Thyroid gland (tissue), 4 donors: ENCODE measurements at regions not wholly inside any gene's neighbourhood (a gene's known extent, or its start where the extent isn't known, plus 50 kb on each side); places are given as distances from the start of the nearest gene placed in this dataset.

Source experiments
- POLR2A ChIP-seq, 2 donors: fragments of 450-650 bp; IDR thresholded peaks; one replicate each; pipeline ENCODE4 v1.6.1; 2017; ENCODE audit warnings: antibody characterized with exemption in 2 of 2, mild to moderate bottlenecking in 2 of 2, moderate library complexity in 1 of 2
- TF ChIP-seq, protein P1 (sequence below), 6 experiments: fragments of 200-600 bp in 3 of 6; fragments of 450-650 bp in 3 of 6; sonication (generic) in 3 of 6; IDR thresholded peaks; one replicate each; pipeline ENCODE4 v1.5.1; 2016 to 2019; ENCODE audit warnings: antibody characterized with exemption in 6 of 6, mild to moderate bottlenecking in 2 of 6, inconsistent platforms in 1 of 6, moderate library complexity in 1 of 6

DNA sequence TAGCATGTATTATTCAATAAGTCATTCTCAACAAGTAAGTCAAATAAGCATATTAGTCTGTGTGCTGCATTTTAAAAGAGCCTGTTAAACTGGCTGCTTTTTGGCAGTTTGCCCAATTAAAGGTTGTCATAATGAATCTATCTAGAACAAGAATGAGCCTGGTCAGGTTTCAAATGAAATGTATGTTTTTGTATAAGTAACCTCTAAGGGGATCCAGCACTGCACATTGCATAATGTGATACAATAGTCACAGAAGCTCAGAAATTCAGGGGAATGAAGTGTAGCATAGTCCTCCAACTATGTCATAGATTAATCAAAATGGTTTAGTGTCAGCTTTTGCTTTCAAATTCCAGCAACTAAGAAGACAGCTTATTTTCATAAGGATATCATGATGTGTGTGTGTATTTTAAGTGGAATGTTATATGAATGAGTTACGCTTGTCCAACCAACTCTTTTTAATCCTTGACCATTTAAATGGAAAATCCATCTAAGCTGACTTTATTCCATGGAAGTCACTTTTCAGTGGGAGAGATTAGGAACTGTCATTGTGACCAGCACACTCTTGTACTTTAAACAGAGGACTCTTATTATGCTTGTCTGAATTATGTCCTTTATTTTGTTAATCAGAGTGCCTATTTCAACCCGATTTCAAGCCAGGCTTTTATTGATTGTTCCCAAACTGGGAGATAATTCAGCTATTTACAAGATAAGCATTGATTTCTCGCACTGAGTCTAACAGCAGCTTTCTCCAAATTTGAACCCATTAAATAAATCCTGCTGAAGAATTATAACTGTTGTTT, 283.9 kb upstream of the ADAMTSL1 start:
- TF ChIP-seq, protein P1, sequence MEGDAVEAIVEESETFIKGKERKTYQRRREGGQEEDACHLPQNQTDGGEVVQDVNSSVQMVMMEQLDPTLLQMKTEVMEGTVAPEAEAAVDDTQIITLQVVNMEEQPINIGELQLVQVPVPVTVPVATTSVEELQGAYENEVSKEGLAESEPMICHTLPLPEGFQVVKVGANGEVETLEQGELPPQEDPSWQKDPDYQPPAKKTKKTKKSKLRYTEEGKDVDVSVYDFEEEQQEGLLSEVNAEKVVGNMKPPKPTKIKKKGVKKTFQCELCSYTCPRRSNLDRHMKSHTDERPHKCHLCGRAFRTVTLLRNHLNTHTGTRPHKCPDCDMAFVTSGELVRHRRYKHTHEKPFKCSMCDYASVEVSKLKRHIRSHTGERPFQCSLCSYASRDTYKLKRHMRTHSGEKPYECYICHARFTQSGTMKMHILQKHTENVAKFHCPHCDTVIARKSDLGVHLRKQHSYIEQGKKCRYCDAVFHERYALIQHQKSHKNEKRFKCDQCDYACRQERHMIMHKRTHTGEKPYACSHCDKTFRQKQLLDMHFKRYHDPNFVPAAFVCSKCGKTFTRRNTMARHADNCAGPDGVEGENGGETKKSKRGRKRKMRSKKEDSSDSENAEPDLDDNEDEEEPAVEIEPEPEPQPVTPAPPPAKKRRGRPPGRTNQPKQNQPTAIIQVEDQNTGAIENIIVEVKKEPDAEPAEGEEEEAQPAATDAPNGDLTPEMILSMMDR (IDR thresholded peaks at IDR 0.05) = no peak
- TF ChIP-seq POLR2A (IDR thresholded peaks at IDR 0.05) = no peak
